Lower leg skin (tissue), 4 donors: ENCODE measurements at regions not wholly inside any gene's neighbourhood (a gene's known extent, or its start where the extent isn't known, plus 50 kb on each side); places are given as distances from the start of the nearest gene placed in this dataset.

Experiments used
- DNase-seq, 2 donors: peaks; one replicate each; pipeline ENCODE4 v3.0.0-alpha.2; 2019; ENCODE audit warnings: low spot score in 2 of 2
- H3K4me3 ChIP-seq: fragments of 200-600 bp; sonication (generic); 2 replicates; pipeline ENCODE4 v1.5.1; 2017; ENCODE audit warnings: mild to moderate bottlenecking, low read depth; ENCODE audit not compliant: poor library complexity, severe bottlenecking
- POLR2A ChIP-seq, 2 donors: fragments of 450-650 bp; IDR thresholded peaks; one replicate each; pipeline ENCODE4 v1.6.1; 2016 to 2017; ENCODE audit warnings: antibody characterized with exemption in 2 of 2, mild to moderate bottlenecking in 1 of 2, moderate library complexity in 1 of 2
- WGBS, 2 donors: methylation state at CpG; one replicate each; pipeline ENCODE4 v1.1.5; 2018; 5-methylcytosine and 5-hydroxymethylcytosine counted together
- intact Hi-C: fragments of 100-400 bp; cut with DNase I; formaldehyde crosslinking; loops from one replicate; pipeline ENCODE4 v1.15.0; 2023; ENCODE audit warnings: low total_unique reads
- TF ChIP-seq, protein P1 (sequence below), 3 donors: fragments of 450-650 bp; IDR thresholded peaks; one replicate each; pipeline ENCODE4 v1.5.1; 2016; ENCODE audit warnings: antibody characterized with exemption in 3 of 3, mild to moderate bottlenecking in 3 of 3, moderate library complexity in 2 of 3

DNA sequence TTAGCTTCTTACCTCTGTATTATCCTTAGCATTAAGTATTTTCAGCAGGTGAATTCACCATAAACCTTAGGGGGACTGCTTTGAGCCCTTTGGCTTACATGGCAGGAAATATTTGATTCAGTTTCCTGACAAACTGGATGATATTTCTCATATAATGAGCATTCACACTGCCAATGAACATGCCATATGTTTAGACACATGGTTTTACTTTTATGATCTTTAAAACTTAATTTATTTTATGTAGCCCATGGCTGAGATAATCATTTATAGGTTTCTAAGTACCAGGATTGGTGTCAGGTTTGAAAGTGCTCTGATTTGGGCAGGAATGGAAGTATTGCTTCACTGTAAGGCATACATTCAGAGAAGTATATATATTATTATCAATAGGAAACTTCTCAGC is 319.1 kb downstream of the ZPLD1 start:
- intact Hi-C loops, result no loop called here
- DNase-seq, result no peak
- TF ChIP-seq, protein P1, sequence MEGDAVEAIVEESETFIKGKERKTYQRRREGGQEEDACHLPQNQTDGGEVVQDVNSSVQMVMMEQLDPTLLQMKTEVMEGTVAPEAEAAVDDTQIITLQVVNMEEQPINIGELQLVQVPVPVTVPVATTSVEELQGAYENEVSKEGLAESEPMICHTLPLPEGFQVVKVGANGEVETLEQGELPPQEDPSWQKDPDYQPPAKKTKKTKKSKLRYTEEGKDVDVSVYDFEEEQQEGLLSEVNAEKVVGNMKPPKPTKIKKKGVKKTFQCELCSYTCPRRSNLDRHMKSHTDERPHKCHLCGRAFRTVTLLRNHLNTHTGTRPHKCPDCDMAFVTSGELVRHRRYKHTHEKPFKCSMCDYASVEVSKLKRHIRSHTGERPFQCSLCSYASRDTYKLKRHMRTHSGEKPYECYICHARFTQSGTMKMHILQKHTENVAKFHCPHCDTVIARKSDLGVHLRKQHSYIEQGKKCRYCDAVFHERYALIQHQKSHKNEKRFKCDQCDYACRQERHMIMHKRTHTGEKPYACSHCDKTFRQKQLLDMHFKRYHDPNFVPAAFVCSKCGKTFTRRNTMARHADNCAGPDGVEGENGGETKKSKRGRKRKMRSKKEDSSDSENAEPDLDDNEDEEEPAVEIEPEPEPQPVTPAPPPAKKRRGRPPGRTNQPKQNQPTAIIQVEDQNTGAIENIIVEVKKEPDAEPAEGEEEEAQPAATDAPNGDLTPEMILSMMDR (IDR thresholded peaks at IDR 0.05), result no peak
- TF ChIP-seq POLR2A (IDR thresholded peaks at IDR 0.05), result no peak
- H3K4me3 ChIP-seq, result no peak overlapping the region

DNA sequence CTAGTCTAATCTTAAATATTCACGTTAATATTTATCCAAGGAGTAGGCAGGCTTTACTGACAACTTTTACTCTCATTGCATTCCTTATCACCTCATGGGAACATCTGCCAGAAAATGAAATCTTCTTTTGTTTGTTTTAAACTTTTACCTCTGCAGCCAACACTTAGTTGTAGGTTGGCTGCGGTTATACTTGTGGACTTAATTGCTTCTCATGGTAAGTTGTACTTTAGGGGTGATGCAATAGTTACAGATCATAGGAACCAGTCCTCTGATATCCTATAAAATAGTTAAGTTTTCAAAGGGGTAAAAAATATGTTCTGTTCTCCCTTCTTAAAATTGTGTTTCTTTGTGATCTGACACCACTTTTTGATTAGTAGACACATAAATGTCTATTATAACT is 321.9 kb downstream of the ZPLD1 start:
- intact Hi-C loops, result no loop called here
- TF ChIP-seq POLR2A (IDR thresholded peaks at IDR 0.05), result no peak
- TF ChIP-seq, protein P1 (IDR thresholded peaks at IDR 0.05), result no peak
- WGBS, 2 donors, result 83 to 87% methylated on average over 2 of the region's 2 CpGs
- no peak overlapping the region for H3K4me3 ChIP-seq
- DNase-seq, result no peak

DNA sequence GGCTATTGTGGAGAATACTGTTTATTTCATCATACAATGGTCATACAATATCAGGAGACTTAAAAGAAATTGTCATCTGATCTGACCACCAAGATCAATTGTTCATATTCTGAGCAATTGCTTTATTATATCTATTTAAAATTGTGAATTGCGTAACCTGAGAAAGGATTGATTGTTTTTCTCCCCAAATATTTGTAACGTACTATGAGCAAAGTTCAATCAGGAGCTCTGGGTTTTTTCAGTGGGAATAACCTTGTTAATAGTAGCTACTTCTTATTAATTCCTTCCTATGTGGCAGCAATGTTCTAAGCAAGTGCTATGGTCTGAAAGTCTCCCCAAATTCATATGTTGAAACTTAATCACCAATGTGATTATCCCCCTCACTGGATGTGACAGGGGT is 323.1 kb downstream of the ZPLD1 start:
- no peak for TF ChIP-seq POLR2A (IDR thresholded peaks at IDR 0.05)
- TF ChIP-seq, protein P1 (IDR thresholded peaks at IDR 0.05), result no peak
- intact Hi-C loops, result no loop called here
- no peak overlapping the region for H3K4me3 ChIP-seq
- WGBS, 2 donors, result 83 to 88% methylated on average over 2 of the region's 2 CpGs
- no peak for DNase-seq

DNA sequence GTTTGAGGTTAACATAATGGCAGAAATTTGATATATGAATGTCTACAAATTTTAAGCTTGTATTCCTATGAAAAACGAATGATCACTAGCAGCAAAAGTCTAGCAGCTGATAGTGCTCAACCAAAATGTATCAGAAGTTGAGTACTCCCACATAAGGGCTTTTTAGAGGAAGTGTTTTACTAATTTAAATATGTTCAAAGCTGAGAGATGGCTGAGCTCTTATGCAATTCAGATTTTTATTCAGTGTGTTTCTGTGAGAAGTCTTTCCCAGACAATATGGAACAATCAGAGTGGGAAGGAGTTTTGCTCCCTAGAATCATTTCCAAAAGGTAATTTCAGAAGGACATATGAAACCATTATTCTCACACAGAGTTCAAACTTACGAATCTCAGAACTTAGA is 327.0 kb downstream of the ZPLD1 start:
- no peak for TF ChIP-seq POLR2A (IDR thresholded peaks at IDR 0.05)
- TF ChIP-seq, protein P1 (IDR thresholded peaks at IDR 0.05), result no peak
- H3K4me3 ChIP-seq, result no peak overlapping the region
- intact Hi-C loops, result no loop called here
- no peak for DNase-seq
- WGBS, 2 donors, result 57 to 65% methylated on average over 2 of the region's 2 CpGs

DNA sequence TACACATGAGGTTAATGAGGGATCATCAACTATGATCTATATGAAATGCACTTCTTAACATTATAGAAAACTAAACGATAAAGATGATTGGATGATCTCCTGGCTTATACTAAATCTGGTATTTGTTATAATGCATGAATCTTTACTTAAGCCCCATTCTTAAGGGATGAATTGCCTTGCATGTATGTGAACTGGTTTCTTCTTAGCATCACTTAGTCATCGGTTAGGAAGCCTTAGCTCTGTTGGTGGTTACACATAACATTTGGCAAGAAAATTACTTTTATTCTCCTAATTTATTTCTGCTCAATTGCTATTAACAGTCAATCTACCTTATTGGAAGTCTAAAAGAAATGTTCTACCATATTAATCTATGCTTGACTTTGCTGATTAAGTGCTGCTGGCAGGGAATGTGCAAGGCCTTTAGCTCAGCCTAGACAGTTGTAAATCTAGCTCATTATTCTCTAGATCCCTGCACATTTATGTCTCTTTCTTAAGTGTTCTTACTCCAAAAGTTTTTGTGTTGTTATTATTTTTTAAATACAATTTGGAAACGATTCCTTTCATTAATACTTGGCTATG is 356.0 kb downstream of the ZPLD1 start:
- 78 to 83% methylated on average over 3 of the region's 3 CpGs for WGBS, 2 donors
- H3K4me3 ChIP-seq, result no peak overlapping the region
- TF ChIP-seq, protein P1 (IDR thresholded peaks at IDR 0.05), result no peak
- TF ChIP-seq POLR2A (IDR thresholded peaks at IDR 0.05), result no peak
- intact Hi-C loops, result no loop called here
- DNase-seq, result no peak
